ENCODE measurements at regions not wholly inside any gene's neighbourhood (a gene's known extent, or its start where the extent isn't known, plus 50 kb on each side); places are given as distances from the start of the nearest gene placed in this dataset.
"Not testable (repeated sequence)": the region's sequence is repeated elsewhere in the genome, so short reads cannot be mapped to it uniquely, and the experiment has no call there.

DNA sequence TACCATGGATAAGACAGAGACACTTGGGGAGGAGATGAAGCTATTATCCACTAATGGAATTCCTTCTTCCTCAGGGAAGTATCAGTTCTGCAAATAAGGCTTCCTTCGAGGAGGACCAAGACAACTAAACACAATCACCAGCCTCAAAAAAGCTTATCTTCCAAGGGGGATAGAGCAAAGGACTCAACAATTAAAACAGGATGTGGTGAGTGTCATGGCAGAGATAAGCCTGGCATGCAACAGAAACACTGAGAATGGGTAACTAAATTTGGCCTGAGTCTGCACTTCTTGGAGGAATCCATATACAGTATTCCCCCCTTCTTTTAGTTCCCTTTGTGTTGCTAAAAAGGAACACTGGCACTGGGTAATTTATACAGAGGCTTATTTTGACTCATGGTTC lies 1285.2 kb downstream of the GATA3 start:
- no peak for TF ChIP-seq CTCF (IDR thresholded peaks at IDR 0.05; ENCODE audit: control extremely low read depth, extremely low read depth, low read depth, missing control alignments)
- CTCF ChIA-PET: interaction anchor here (1.3 kb wide), 1 partner anchor 10 kb away, joined by 5 read pairs; no protein-coding TSS in a partner anchor
- DNase-seq (ENCODE audit: extremely low spot score): no peak
- POLR2A ChIA-PET: no interaction called here

GRCh38 chr10:9342885-9343570 lies 1288.5 kb downstream of the GATA3 start:
- DNase-seq (ENCODE audit: extremely low spot score): peak; percentile 17
- POLR2A ChIA-PET: no interaction called here
- peak; percentile 63 for TF ChIP-seq CTCF (IDR thresholded peaks at IDR 0.05; ENCODE audit: control extremely low read depth, extremely low read depth, low read depth, missing control alignments)
- CTCF ChIA-PET: interaction anchor here (0.7 to 2.0 kb wide), 13 partner anchors 9 to 1921 kb away, joined by 3 to 13 read pairs (median 4); no protein-coding TSS in a partner anchor

GRCh38 chr10:9347933-9348332 lies 1293.4 kb downstream of the GATA3 start:
- POLR2A ChIA-PET; DNase-seq (ENCODE audit: extremely low spot score): not testable (repeated sequence)
- CTCF ChIA-PET: interaction anchor here (0.7 to 0.8 kb wide), 2 partner anchors 16 to 26 kb away, joined by 3 read pairs; no protein-coding TSS in a partner anchor

DNA sequence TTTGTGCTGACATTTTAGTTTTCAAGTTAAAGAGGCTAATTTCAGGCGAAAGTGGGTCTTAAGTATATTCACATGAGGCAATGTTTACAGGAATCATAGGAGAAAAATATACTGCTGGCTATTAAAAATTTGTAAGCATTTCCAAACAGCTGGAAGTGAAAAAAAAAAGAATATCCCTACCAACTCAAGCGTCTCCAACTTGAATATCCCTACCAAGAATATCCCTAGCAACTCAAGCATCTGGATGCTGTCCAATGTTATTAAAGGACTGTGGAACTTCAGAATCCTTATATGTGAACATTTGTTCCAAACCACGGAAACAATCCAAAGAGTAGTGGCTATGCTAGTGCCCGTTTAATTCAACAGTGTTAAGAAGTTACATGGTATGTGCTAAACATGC lies 1303.0 kb downstream of the GATA3 start:
- POLR2A ChIA-PET: no interaction called here
- CTCF ChIA-PET: interaction anchor here (0.7 to 1.3 kb wide), 2 partner anchors 15 to 21 kb away, joined by 3 to 4 read pairs; no protein-coding TSS in a partner anchor
- DNase-seq (ENCODE audit: extremely low spot score): no peak
- TF ChIP-seq CTCF (IDR thresholded peaks at IDR 0.05; ENCODE audit: control extremely low read depth, extremely low read depth, low read depth, missing control alignments): no peak

DNA sequence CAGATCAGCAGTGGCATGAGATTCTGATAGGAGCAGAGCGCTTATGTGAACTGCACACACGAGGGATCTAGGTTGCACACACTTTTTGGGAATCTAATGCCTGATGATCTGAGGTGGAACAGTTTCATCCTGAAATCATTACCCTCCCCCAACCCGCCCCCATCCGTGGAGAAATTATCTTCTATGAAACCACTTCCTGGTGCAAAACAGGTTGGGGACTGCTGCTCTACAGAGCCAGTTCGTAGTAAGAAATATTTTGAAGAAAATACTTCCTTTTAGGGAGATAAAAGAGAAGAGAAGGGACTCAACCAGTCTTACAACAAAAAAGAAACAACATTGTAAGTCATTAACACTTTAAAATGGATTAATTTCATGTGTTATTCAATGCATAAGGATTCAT lies 1308.2 kb downstream of the GATA3 start:
- POLR2A ChIA-PET: no interaction called here
- CTCF ChIA-PET: no interaction called here
- no peak for DNase-seq (ENCODE audit: extremely low spot score)
- TF ChIP-seq CTCF (IDR thresholded peaks at IDR 0.05; ENCODE audit: control extremely low read depth, extremely low read depth, low read depth, missing control alignments): no peak

GRCh38 chr10:9379183-9379582 lies 1324.7 kb downstream of the GATA3 start:
- DNase-seq (ENCODE audit: extremely low spot score): no peak
- no peak for TF ChIP-seq CTCF (IDR thresholded peaks at IDR 0.05; ENCODE audit: control extremely low read depth, extremely low read depth, low read depth, missing control alignments)
- POLR2A ChIA-PET: no interaction called here
- CTCF ChIA-PET: interaction anchor here (1.5 to 1.6 kb wide), 2 partner anchors 10 to 22 kb away, joined by 3 to 5 read pairs; no protein-coding TSS in a partner anchor

DNA sequence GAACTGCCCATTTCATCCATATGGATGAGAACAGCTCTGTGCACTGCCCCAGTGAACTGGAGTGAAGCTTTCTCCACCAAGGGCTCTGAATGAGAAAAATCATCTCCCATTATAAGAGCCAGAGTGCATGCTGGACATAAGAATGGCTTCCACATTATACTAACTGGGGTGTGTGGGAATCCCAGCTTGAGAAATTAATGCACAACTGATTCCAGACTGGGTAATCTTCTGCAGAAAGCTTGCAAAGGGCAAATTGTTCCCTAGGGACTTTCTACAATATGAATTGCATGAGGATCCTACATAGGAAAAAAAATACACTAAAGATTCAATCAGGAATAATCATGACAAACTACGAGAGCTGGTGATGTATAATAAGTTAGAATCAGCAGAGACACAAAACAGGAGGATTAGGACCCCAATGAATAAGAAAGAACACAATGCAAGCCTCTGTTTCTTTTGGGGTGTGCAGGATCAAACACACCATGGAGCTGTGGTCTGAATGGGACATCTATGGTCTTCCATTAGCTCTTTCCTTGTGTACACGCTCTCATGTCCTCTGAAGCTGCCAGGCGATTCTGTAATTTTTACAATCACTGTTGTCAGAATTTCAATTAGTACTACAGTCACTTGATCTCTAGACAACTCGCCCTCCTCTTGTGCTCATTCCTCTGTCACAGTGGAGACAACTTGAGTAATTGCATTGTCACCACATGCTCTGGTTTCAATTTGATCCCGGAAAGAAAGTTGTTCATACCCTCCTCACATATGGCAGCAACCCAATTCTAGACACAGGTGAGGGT lies 1327.4 kb downstream of the GATA3 start:
- CTCF ChIA-PET: interaction anchor here (0.8 to 1.5 kb wide), 2 partner anchors 378 to 977 kb away, joined by 3 read pairs; no protein-coding TSS in a partner anchor
- POLR2A ChIA-PET: no interaction called here
- no peak for TF ChIP-seq CTCF (IDR thresholded peaks at IDR 0.05; ENCODE audit: control extremely low read depth, extremely low read depth, low read depth, missing control alignments)
- DNase-seq (ENCODE audit: extremely low spot score): no peak
